ENCODE measurements at regions not wholly inside any gene's neighbourhood (a gene's known extent, or its start where the extent isn't known, plus 50 kb on each side); places are given as distances from the start of the nearest gene placed in this dataset.
A peak's percentile ranks its signal among the peaks of the same experiment; 100 is the strongest.
"Not testable (repeated sequence)": the region's sequence is repeated elsewhere in the genome, so short reads cannot be mapped to it uniquely, and the experiment has no call there.

- DNase-seq (ENCODE audit: low spot score), result no peak
Observed at GRCh38 chr5:24135536-24135935, 509.2 kb downstream of the CDH10 start.

- DNase-seq (ENCODE audit: low spot score), result no peak
Observed at GRCh38 chr5:24141046-24141445, 503.7 kb downstream of the CDH10 start.

GRCh38 chr5:24142341-24142740 lies 502.4 kb downstream of the CDH10 start:
- no peak for DNase-seq (ENCODE audit: low spot score)

GRCh38 chr5:24145806-24146205 lies 499.0 kb downstream of the CDH10 start:
- DNase-seq (ENCODE audit: low spot score), result no peak

GRCh38 chr5:24161559-24161958 lies 483.2 kb downstream of the CDH10 start:
- DNase-seq (ENCODE audit: low spot score), result no peak

GRCh38 chr5:24162343-24162742 lies 482.4 kb downstream of the CDH10 start:
- DNase-seq (ENCODE audit: low spot score), result no peak

GRCh38 chr5:24163091-24163490 lies 481.7 kb downstream of the CDH10 start:
- no peak for DNase-seq (ENCODE audit: low spot score)

- DNase-seq (ENCODE audit: low spot score), result no peak
Observed at GRCh38 chr5:24167806-24168205, 477.0 kb downstream of the CDH10 start.

- DNase-seq (ENCODE audit: low spot score), result no peak
Observed at GRCh38 chr5:24170026-24170425, 474.8 kb downstream of the CDH10 start.

GRCh38 chr5:24170930-24171329 lies 473.8 kb downstream of the CDH10 start:
- DNase-seq (ENCODE audit: low spot score), result not testable (repeated sequence)

- DNase-seq (ENCODE audit: low spot score), result no peak
Observed at GRCh38 chr5:24177821-24178220, 467.0 kb downstream of the CDH10 start.

- DNase-seq (ENCODE audit: low spot score), result no peak
Observed at GRCh38 chr5:24183981-24184380, 460.8 kb downstream of the CDH10 start.

GRCh38 chr5:24188216-24188925 lies 456.4 kb downstream of the CDH10 start:
- no peak for DNase-seq (ENCODE audit: low spot score)

GRCh38 chr5:24196789-24197188 lies 448.0 kb downstream of the CDH10 start:
- peak; percentile 30 for DNase-seq (ENCODE audit: low spot score)

- peak; percentile 32 for DNase-seq (ENCODE audit: low spot score)
Observed at GRCh38 chr5:24208686-24209106, 436.1 kb downstream of the CDH10 start.

GRCh38 chr5:24215114-24215513 lies 429.7 kb downstream of the CDH10 start:
- no peak for DNase-seq (ENCODE audit: low spot score)

GRCh38 chr5:24222876-24223275 lies 421.9 kb downstream of the CDH10 start:
- no peak for DNase-seq (ENCODE audit: low spot score)

GRCh38 chr5:24225051-24225450 lies 419.7 kb downstream of the CDH10 start:
- no peak for DNase-seq (ENCODE audit: low spot score)

- no peak for DNase-seq (ENCODE audit: low spot score)
Observed at GRCh38 chr5:24226479-24226878, 418.3 kb downstream of the CDH10 start.

GRCh38 chr5:24227881-24228280 lies 416.9 kb downstream of the CDH10 start:
- peak; percentile 12 for DNase-seq (ENCODE audit: low spot score)

- DNase-seq (ENCODE audit: low spot score), result no peak
Observed at GRCh38 chr5:24232041-24232440, 412.7 kb downstream of the CDH10 start.

- peak; percentile 11 for DNase-seq (ENCODE audit: low spot score)
Observed at GRCh38 chr5:24232929-24233498, 411.8 kb downstream of the CDH10 start.

- no peak for DNase-seq (ENCODE audit: low spot score)
Observed at GRCh38 chr5:24235946-24236345, 408.8 kb downstream of the CDH10 start.

- no peak for DNase-seq (ENCODE audit: low spot score)
Observed at GRCh38 chr5:24245821-24246220, 399.0 kb downstream of the CDH10 start.
